ENCODE measurements at regions not wholly inside any gene's neighbourhood (a gene's known extent, or its start where the extent isn't known, plus 50 kb on each side); places are given as distances from the start of the nearest gene placed in this dataset.

GRCh38 chr20:7392542-7393206 is 547.6 kb downstream of the HAO1 start:
- Mint-ChIP-seq H3K4me1 (no peaks in the 10 kb centered on the region), H3K27me3 (no peaks in the 10 kb centered on the region), H3K9me3 (ENCODE audit: low read depth) (no peaks in the 10 kb centered on the region), H3K4me3 (no peak overlapping the region), H3K36me3 (ENCODE audit: low read depth) (no peaks in the 10 kb centered on the region), H3K27ac (no peak overlapping the region)
- intact Hi-C loops (cut with DNase I, micrococcal nuclease), result no loop called here
- no peak for ATAC-seq
- ChIA-PET POLR2A (no interaction called here), CTCF (no interaction called here)
- DNase-seq, result no peak

DNA sequence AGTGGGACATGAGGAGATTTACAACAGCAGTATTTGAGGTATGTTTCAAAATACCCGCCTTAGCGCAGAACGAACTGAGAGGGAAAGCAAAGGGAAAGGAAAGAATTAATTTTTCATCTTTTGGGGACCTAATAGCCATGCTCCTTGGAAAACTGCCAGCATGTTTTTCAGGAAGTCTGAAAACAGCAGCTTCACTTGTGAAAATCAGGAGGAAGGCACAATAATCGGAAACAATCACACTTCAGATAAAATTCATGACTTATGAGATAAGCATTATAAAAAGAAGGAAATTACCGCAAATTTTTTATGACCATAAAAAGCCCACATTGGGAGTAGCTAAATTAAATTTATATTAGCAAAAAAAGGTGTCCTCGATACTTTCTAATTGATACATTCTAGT is 541.1 kb downstream of the HAO1 start:
- Mint-ChIP-seq H3K27ac (no peak overlapping the region), H3K27me3 (peaks cover 2% of the 10 kb centered on the region), H3K36me3 (ENCODE audit: low read depth) (no peaks in the 10 kb centered on the region), H3K4me3 (no peak overlapping the region), H3K4me1 (no peaks in the 10 kb centered on the region), H3K9me3 (ENCODE audit: low read depth) (peaks cover 4% of the 10 kb centered on the region)
- ATAC-seq, result no peak
- intact Hi-C loops (cut with DNase I, micrococcal nuclease), result no loop called here
- CTCF ChIA-PET, result no interaction called here
- POLR2A ChIA-PET, result no interaction called here
- no peak for DNase-seq

DNA sequence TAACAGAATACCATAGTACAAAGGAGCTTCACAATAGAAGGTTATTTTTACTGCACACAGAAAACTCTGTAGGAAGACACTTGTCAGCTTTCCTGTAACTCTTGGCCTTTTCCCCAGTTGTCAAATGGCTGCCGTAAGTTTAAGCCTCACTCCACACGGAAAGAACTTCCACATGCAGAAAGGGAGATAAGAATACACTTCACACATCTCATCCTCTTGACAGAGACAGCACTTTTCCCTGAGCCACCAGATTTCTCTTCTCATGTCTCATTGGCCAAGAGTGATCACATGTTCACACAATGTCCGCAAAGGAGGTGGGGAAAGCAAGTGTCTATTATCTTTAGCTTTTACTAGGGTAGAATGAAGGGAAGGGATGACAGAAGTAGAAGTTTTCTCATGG is 540.7 kb downstream of the HAO1 start:
- CTCF ChIA-PET, result no interaction called here
- Mint-ChIP-seq H3K27me3 (peaks cover 2% of the 10 kb centered on the region), H3K4me3 (no peak overlapping the region), H3K4me1 (no peaks in the 10 kb centered on the region), H3K9me3 (ENCODE audit: low read depth) (peaks cover 4% of the 10 kb centered on the region), H3K27ac (no peak overlapping the region), H3K36me3 (ENCODE audit: low read depth) (no peaks in the 10 kb centered on the region)
- DNase-seq (no peak), ATAC-seq (no peak)
- intact Hi-C loops (cut with DNase I, micrococcal nuclease), result no loop called here
- POLR2A ChIA-PET, result no interaction called here

- H3K27me3 Mint-ChIP-seq, result peaks cover 2% of the 10 kb centered on the region
- CTCF ChIA-PET, result no interaction called here
Observed at GRCh38 chr20:7406671-7407070, 533.6 kb downstream of the HAO1 start.

GRCh38 chr20:7410150-7410549 is 530.1 kb downstream of the HAO1 start:
- H3K27ac Mint-ChIP-seq, result no peak overlapping the region
- intact Hi-C loops (cut with DNase I, micrococcal nuclease), result no loop called here
- CTCF ChIA-PET, result no interaction called here
- no peak for ATAC-seq
- no peak for DNase-seq
- H3K4me3 Mint-ChIP-seq, result no peak overlapping the region
- H3K36me3 Mint-ChIP-seq (ENCODE audit: low read depth), result no peaks in the 10 kb centered on the region
- H3K9me3 Mint-ChIP-seq (ENCODE audit: low read depth), result no peaks in the 10 kb centered on the region
- POLR2A ChIA-PET, result no interaction called here
- no peaks in the 10 kb centered on the region for H3K4me1 Mint-ChIP-seq
- H3K27me3 Mint-ChIP-seq, result no peaks in the 10 kb centered on the region

More at GRCh38 chr20:7406671-7407070, 533.6 kb downstream of the HAO1 start:
- ATAC-seq (no peak), DNase-seq (no peak)
- Mint-ChIP-seq H3K4me3 (no peak overlapping the region), H3K27ac (no peak overlapping the region), H3K9me3 (ENCODE audit: low read depth) (peaks cover 4% of the 10 kb centered on the region), H3K36me3 (ENCODE audit: low read depth) (no peaks in the 10 kb centered on the region), H3K4me1 (no peaks in the 10 kb centered on the region)
- POLR2A ChIA-PET, result no interaction called here
- intact Hi-C loops (cut with DNase I, micrococcal nuclease), result no loop called here

DNA sequence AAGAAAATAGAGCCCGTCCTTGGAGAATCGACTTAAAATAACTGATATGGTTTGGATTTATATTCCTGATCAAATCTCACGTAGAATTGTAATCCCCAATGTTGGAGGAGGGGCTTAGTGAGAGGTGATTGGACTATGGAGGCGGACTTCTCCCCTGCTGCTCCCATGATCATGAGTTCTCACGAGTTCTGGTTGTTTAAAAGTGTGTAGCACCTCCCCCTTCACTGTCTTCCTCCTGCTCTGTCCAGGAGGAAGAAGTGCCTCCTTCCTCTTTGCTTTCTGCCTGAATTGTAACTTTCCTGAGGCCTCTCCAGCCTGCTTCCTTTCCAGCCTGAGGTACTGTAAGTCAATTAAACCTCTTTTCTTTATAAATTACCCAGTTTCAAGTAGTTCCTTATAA is 529.2 kb downstream of the HAO1 start:
- Mint-ChIP-seq H3K27me3 (no peaks in the 10 kb centered on the region), H3K27ac (no peak overlapping the region), H3K9me3 (ENCODE audit: low read depth) (no peaks in the 10 kb centered on the region), H3K4me1 (no peaks in the 10 kb centered on the region), H3K4me3 (no peak overlapping the region), H3K36me3 (ENCODE audit: low read depth) (no peaks in the 10 kb centered on the region)
- POLR2A ChIA-PET, result no interaction called here
- DNase-seq (no peak), ATAC-seq (no peak)
- intact Hi-C loops (cut with DNase I, micrococcal nuclease), result no loop called here
- CTCF ChIA-PET, result no interaction called here

- intact Hi-C loops (cut with DNase I, micrococcal nuclease), result no loop called here
- H3K4me3 Mint-ChIP-seq, result no peak overlapping the region
- no peaks in the 10 kb centered on the region for H3K4me1 Mint-ChIP-seq
- no peak overlapping the region for H3K27ac Mint-ChIP-seq
- CTCF ChIA-PET, result no interaction called here
- ATAC-seq, result no peak
- DNase-seq, result no peak
- no peaks in the 10 kb centered on the region for H3K9me3 Mint-ChIP-seq (ENCODE audit: low read depth)
- H3K27me3 Mint-ChIP-seq, result no peaks in the 10 kb centered on the region
- POLR2A ChIA-PET, result no interaction called here
- no peaks in the 10 kb centered on the region for H3K36me3 Mint-ChIP-seq (ENCODE audit: low read depth)
Observed at GRCh38 chr20:7415427-7415826, 524.8 kb downstream of the HAO1 start.

- Mint-ChIP-seq H3K36me3 (ENCODE audit: low read depth) (no peaks in the 10 kb centered on the region), H3K4me1 (no peaks in the 10 kb centered on the region), H3K27ac (no peak overlapping the region), H3K4me3 (no peak overlapping the region), H3K27me3 (no peaks in the 10 kb centered on the region), H3K9me3 (ENCODE audit: low read depth) (no peaks in the 10 kb centered on the region)
- DNase-seq (no peak), ATAC-seq (no peak)
- intact Hi-C loops (cut with DNase I, micrococcal nuclease), result no loop called here
- ChIA-PET POLR2A (no interaction called here), CTCF (no interaction called here)
Observed at GRCh38 chr20:7416382-7416781, 523.9 kb downstream of the HAO1 start.

DNA sequence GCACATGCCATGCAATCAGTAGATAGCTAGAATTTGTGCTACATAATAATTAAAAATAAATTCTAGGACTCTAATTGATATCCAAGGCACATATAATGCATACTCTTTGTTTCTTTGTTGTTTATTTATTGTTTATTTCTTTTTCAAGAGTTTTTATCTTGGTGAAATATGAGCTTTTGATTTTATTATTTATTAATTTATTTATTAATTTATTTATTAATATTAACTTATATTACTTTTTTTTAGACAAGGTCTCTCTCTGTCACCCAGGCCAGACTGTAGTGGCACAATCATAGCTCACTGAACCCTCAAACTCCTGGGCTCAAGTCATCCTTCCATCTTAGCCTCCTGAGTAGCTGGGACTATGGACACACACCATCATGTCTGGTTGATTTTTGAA is 519.9 kb downstream of the HAO1 start:
- no peaks in the 10 kb centered on the region for H3K9me3 Mint-ChIP-seq (ENCODE audit: low read depth)
- no peaks in the 10 kb centered on the region for H3K4me1 Mint-ChIP-seq
- CTCF ChIA-PET, result no interaction called here
- POLR2A ChIA-PET, result no interaction called here
- no peak overlapping the region for H3K4me3 Mint-ChIP-seq
- no peaks in the 10 kb centered on the region for H3K36me3 Mint-ChIP-seq (ENCODE audit: low read depth)
- H3K27ac Mint-ChIP-seq, result no peak overlapping the region
- no peak for ATAC-seq
- H3K27me3 Mint-ChIP-seq, result no peaks in the 10 kb centered on the region
- DNase-seq, result no peak
- intact Hi-C loops (cut with DNase I, micrococcal nuclease), result no loop called here

- Mint-ChIP-seq H3K36me3 (ENCODE audit: low read depth) (no peaks in the 10 kb centered on the region), H3K9me3 (ENCODE audit: low read depth) (no peaks in the 10 kb centered on the region), H3K4me3 (no peak overlapping the region), H3K27me3 (no peaks in the 10 kb centered on the region), H3K27ac (no peak overlapping the region), H3K4me1 (no peaks in the 10 kb centered on the region)
- ChIA-PET POLR2A (no interaction called here), CTCF (interaction anchor here (1.2 kb wide), 1 partner anchor 12 kb away, joined by 4 read pairs; no protein-coding TSS in a partner anchor)
- ATAC-seq (no peak), DNase-seq (no peak)
- intact Hi-C loops (cut with DNase I, micrococcal nuclease), result no loop called here
Observed at GRCh38 chr20:7426890-7427496, 513.3 kb downstream of the HAO1 start.

- intact Hi-C loops (cut with DNase I, micrococcal nuclease), result no loop called here
- ATAC-seq (no peak), DNase-seq (no peak)
- H3K36me3 Mint-ChIP-seq (ENCODE audit: low read depth), result no peaks in the 10 kb centered on the region
- no peaks in the 10 kb centered on the region for H3K27me3 Mint-ChIP-seq
- no peaks in the 10 kb centered on the region for H3K9me3 Mint-ChIP-seq (ENCODE audit: low read depth)
- H3K27ac Mint-ChIP-seq, result no peak overlapping the region
- H3K4me1 Mint-ChIP-seq, result no peaks in the 10 kb centered on the region
- POLR2A ChIA-PET, result no interaction called here
- no peak overlapping the region for H3K4me3 Mint-ChIP-seq
- CTCF ChIA-PET, result no interaction called here
Observed at GRCh38 chr20:7428946-7429345, 511.3 kb downstream of the HAO1 start.

- Mint-ChIP-seq H3K4me3 (no peak overlapping the region), H3K4me1 (no peaks in the 10 kb centered on the region), H3K27me3 (no peaks in the 10 kb centered on the region), H3K36me3 (ENCODE audit: low read depth) (no peaks in the 10 kb centered on the region), H3K27ac (no peak overlapping the region), H3K9me3 (ENCODE audit: low read depth) (no peaks in the 10 kb centered on the region)
- CTCF ChIA-PET, result no interaction called here
- DNase-seq (no peak), ATAC-seq (no peak)
- intact Hi-C loops (cut with DNase I, micrococcal nuclease), result no loop called here
- POLR2A ChIA-PET, result no interaction called here
Observed at GRCh38 chr20:7432612-7433011, 507.6 kb downstream of the HAO1 start.

DNA sequence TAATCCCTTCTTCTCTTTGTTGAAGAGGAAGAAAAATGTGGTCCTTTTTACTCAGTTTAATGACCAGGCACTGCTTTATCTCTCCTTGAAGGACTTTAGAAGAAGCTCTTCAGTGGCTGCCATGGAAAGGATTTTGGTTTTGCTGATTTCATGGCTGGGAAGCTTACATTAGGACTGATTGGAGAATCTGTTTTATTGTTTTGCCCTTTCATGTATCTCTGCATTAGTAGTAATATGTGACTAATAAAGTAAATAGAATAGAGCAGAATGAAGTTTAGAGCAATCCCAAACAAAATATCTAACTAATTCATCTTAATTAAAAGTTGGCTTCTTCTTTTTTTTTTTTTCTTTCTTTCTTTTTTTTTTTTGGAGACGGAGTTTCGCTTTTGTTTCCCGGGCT is 502.9 kb downstream of the HAO1 start:
- ATAC-seq (no peak), DNase-seq (no peak)
- H3K27ac Mint-ChIP-seq, result no peak overlapping the region
- no peaks in the 10 kb centered on the region for H3K27me3 Mint-ChIP-seq
- H3K4me1 Mint-ChIP-seq, result no peaks in the 10 kb centered on the region
- H3K36me3 Mint-ChIP-seq (ENCODE audit: low read depth), result no peaks in the 10 kb centered on the region
- intact Hi-C loops (cut with DNase I, micrococcal nuclease), result no loop called here
- CTCF ChIA-PET, result no interaction called here
- no peak overlapping the region for H3K4me3 Mint-ChIP-seq
- POLR2A ChIA-PET, result no interaction called here
- peaks cover 2% of the 10 kb centered on the region for H3K9me3 Mint-ChIP-seq (ENCODE audit: low read depth)
